ENCODE measurements at regions not wholly inside any gene's neighbourhood (a gene's known extent, or its start where the extent isn't known, plus 50 kb on each side); places are given as distances from the start of the nearest gene placed in this dataset.
"Not testable (repeated sequence)": the region's sequence is repeated elsewhere in the genome, so short reads cannot be mapped to it uniquely, and the experiment has no call there.

DNA sequence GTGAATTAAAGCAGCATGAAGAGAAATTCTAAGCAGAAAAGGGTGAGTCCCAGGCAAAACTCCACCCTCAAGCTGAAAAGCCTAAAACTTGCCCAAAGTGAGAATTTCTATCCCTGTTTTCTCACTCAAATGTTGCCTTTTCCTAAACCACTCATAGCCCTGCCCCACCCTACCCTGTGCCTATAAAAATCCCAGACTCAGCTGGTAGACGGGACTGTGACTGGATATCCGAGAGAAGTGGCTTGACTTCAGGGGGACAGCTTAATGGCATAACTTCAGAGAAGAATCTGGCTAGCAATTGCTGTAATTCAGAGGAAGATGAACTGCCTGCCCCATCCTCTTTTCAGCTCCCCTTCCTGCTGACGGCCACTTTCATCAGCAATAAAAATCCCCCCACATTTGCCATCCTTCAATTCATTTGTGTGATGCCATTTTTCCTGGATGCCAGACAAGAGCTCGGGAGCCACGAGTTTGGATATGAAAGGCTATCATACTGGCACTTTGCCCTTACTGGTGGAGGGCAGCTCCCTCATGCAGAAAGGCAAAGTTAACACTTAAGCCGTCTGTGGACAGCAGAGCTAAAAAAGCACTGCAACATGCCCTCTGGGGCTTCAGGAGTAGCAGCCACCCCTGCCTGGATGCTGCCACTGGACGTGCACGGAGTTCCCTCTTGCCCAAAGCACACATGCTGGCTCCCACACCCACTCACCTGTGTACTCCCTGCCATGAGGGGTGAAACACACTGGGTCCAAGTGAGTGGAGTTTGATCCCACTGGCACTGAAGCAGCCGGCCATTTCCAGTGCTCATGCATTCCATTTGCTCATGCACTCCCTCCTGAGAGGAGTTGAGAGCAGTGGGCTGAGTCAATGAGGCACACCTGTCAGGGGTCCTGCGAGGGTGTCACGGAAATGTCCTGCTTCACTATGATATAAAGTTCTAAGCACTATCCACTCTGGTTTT lies 670.6 kb downstream of the PLOD2 start:
- no peak for DNase-seq

GRCh38 chr3:145492456-145492855 lies 668.5 kb downstream of the PLOD2 start:
- no peak for DNase-seq

DNA sequence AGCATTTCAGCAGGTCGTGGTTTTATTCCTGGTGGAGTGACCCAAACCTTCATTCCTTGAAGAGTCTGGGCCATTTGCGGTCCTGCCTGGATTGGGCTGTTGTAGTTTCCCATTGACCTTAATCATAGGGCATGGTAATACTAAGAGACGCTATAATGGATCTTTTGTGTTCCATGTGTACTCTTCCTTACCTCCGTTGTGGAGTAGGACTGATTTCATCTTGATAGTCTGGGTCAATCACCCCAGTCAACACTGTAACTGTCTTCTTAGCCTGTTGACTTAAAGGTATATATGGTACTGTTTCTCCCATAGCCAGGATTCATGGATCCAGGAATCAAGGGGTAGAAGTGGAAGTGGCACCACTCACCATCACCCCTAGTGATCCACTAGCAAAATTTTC lies 643.6 kb downstream of the PLOD2 start:
- DNase-seq = not testable (repeated sequence)

- DNase-seq = no peak
Observed at GRCh38 chr3:145518639-145519038, 642.3 kb downstream of the PLOD2 start.

- DNase-seq = no peak
Observed at GRCh38 chr3:145519398-145520047, 641.5 kb downstream of the PLOD2 start.

- no peak for DNase-seq
Observed at GRCh38 chr3:145522179-145522578, 638.8 kb downstream of the PLOD2 start.

- no peak for DNase-seq
Observed at GRCh38 chr3:145522893-145523651, 637.9 kb downstream of the PLOD2 start.

- no peak for DNase-seq
Observed at GRCh38 chr3:145531548-145531947, 629.4 kb downstream of the PLOD2 start.

GRCh38 chr3:145533696-145534095 lies 627.3 kb downstream of the PLOD2 start:
- no peak for DNase-seq

DNA sequence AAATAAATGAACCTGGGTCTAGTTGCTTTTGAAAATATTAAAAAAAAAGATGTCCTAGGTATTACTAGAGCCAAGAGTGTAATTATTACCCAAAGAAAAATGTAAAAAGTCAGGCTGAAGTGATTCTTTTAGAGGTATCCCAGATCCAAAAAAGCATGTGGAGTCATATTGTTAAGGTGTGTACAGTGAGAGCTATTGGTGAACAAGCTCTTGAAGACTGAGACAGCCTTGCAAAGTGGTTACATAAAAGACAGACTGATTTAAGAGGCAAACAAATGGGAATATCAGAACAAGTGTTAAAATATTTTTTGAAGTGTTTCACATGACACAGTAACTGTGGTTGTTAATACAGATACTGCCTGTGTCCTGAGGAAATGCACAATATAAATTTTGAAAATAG lies 624.5 kb downstream of the PLOD2 start:
- no peak for DNase-seq

GRCh38 chr3:145550522-145550921 lies 610.5 kb downstream of the PLOD2 start:
- DNase-seq = no peak

GRCh38 chr3:145557405-145557804 lies 603.6 kb downstream of the PLOD2 start:
- DNase-seq = no peak

DNA sequence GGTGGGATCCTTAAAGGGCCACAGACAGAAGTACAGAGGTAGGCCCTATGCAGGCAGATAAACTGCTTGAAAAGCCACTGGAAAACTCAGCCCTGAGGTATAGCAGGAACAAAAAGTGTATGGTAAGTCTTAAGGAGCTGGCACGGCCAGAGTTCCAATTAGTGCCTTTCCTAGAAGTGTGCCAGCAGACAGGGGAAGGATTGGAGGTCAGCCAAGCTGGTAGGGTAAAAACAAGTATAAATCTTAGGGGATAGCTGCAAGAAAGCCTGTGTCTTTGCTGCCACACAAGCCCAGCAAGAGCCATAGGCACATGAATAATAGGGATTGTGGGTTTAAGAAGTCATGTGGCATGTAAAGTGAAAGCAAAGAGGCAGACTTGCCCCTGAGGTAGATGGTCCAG lies 582.5 kb downstream of the PLOD2 start:
- no peak for DNase-seq

DNA sequence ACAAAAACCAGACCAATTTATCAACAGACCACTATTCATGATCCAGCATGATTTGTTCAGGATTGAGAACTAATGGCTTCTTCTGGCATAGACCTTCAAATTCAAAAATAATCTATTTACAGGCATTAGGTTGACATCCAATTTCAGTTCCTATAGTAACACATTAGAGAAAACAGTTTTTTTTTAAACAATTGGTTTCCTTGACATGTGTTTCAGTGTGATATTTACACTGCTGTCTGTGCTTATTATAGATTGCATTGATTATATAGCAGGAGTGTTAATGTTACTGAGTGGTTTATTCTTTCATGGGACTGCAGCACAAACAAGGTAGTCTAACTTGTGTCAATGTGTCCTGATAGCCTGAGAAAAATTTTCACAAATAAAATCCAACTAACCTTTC lies 579.3 kb downstream of the PLOD2 start:
- DNase-seq = no peak

DNA sequence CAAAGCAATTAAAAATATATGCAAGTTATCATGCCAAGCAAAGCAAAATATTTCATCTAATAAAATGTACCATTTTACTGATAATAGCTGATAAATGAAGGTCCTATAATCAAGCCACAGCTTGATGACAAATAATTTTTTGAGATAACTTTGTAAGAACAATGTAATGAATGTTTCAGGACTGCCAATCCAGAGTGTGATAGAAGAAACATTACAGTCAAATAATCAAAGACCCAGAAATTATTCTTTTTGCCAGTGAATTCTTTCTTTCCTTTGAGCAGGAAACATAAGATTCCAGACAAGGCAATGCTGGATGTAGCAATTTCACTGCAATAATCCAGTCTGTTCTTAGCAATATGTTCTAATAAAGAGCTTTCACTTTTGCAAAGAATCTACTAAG lies 556.1 kb downstream of the PLOD2 start:
- no peak for DNase-seq

- no peak for DNase-seq
Observed at GRCh38 chr3:145620002-145620401, 541.0 kb downstream of the PLOD2 start.

DNA sequence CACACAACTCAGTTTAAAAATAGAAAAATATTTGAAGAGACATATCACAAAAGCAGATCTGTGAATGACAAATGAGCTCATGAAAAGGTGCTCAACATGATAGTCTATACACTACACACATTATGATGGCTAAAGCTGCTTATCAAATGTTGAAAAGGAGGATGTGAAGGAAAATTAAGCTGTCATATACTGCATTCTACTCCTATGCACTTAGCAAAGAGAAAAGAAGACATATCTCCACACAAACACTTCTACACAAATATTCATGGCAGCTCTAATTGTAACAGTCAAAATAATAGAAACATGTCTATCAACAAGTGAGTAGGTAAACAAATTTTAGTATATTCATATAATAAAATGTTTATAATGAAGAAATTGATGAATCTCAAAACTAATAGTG lies 540.5 kb downstream of the PLOD2 start:
- DNase-seq = no peak

GRCh38 chr3:145623349-145623748 lies 537.6 kb downstream of the PLOD2 start:
- DNase-seq = no peak

DNA sequence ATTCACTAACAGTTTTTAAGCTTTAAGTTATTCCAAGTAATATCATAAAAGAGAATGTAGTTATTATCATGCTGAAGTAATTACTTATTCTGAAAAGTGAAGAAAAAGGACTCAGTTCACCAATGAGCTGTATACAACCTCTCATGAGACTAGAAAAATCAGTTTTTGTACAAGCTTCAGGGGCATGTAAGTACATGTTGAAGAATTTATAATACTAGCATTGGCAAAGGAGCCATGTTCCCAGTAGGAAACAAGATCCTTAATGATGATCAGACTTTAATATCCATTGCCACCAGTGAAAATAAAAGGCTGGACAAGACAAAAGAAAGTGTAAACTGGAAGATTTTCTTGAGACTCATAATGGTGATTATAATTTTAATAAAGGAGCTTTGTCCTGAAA lies 532.8 kb downstream of the PLOD2 start:
- no peak for DNase-seq

DNA sequence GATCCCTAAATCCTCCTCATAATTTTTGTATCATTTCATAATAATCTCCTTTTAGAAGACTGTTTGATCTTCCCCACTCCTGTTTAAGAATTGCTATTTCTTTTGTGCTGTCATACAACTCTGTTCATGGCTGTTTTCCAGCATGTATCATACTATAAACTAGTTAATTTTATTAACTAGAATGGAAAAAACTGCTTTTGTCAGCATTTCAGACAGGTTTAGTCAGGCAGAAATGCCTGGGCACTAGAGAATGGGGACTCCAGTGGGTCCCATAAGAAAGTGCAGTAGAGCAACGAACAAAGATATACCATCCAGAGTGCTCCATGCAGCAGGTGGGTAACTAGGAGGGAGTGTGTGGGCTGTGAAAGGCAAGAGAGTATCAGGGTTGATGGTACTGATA lies 523.9 kb downstream of the PLOD2 start:
- DNase-seq = no peak

- no peak for DNase-seq
Observed at GRCh38 chr3:145639003-145639606, 521.9 kb downstream of the PLOD2 start.

GRCh38 chr3:145639875-145640274 lies 521.1 kb downstream of the PLOD2 start:
- no peak for DNase-seq

- no peak for DNase-seq
Observed at GRCh38 chr3:145648396-145648795, 512.6 kb downstream of the PLOD2 start.

Measured in CD4-positive, alpha-beta T cell treated with Interleukin-21 for 1 hour (primary cell).